ENCODE measurements at regions not wholly inside any gene's neighbourhood (a gene's known extent, or its start where the extent isn't known, plus 50 kb on each side); places are given as distances from the start of the nearest gene placed in this dataset.
A peak's percentile ranks its signal among the peaks of the same experiment; 100 is the strongest.
"Not testable (repeated sequence)": the region's sequence is repeated elsewhere in the genome, so short reads cannot be mapped to it uniquely, and the experiment has no call there.

DNA sequence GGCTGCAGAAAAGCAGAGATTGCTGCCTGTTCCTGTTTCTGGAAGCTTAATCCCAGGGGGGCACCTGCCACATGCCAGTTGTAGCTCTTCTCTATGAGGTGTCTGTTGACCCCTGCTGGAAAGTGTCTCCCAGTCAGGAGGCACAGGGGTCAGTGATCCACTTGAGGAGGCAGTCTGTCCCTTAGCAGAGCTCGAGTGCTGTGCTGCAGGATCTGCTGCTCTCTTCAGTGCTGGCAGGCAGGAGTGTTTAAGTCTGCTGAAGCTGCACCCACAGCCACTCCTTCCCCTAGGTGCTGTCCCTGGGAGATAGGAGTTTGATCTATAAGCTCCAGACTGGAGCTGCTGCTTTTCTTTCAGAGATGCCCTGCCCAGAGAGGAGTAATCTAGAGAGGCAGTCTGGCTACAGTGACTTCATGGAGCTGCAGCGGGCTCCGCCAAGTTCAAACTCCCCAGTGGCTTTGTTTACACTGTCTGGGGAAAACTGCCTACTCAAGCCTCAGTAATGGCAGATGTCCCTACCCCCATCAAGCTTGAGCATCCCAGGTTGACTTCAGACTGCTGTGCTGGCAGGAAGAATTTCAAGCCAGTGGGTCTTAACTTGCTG lies 57.6 kb upstream of the CROT start:
- Histone ChIP-seq H3K27ac (ENCODE audit: low read depth, low read length) (no peak overlapping the region), H4K20me1 (ENCODE audit: insufficient read depth, low read length) (no peaks in the 10 kb centered on the region), H3K9ac (ENCODE audit: low read length) (no peak overlapping the region), H3K9me3 (ENCODE audit: insufficient read depth, low read depth, low read length) (no peaks in the 10 kb centered on the region), H3K36me3 (ENCODE audit: insufficient read depth, low read length) (no peaks in the 10 kb centered on the region), H3K4me3 (ENCODE audit: insufficient read depth, low read depth, low read length) (no peak overlapping the region), H3K27me3 (ENCODE audit: insufficient read depth, low read length) (no peaks in the 10 kb centered on the region), H3K79me2 (ENCODE audit: insufficient read depth, low read length) (no peaks in the 10 kb centered on the region), H2AFZ (ENCODE audit: low read depth, low read length) (no peak overlapping the region), H3K4me1 (ENCODE audit: insufficient read depth, low read length) (no peaks in the 10 kb centered on the region), H3K4me2 (ENCODE audit: low read length) (no peak overlapping the region)
- no peaks in the 10 kb centered on the region for H3K9me3 Mint-ChIP-seq (ENCODE audit: unreplicated experiment)
- no peak for FAIRE-seq
- no peak overlapping the region for H3K4me3 Mint-ChIP-seq (ENCODE audit: unreplicated experiment)
- no peaks in the 10 kb centered on the region for H3K4me1 Mint-ChIP-seq (ENCODE audit: low read depth, unreplicated experiment)
- TF ChIP-seq EZH2 (IDR thresholded peaks at IDR 0.05; ENCODE audit: insufficient read depth, low read length), result no peak
- TF ChIP-seq CTCF (IDR thresholded peaks at IDR 0.05; ENCODE audit: insufficient read depth, low read depth, low read length), result no peak
- H3K27me3 Mint-ChIP-seq (ENCODE audit: low read depth, unreplicated experiment), result peaks cover 2% of the 10 kb centered on the region
- no peak overlapping the region for H3K27ac Mint-ChIP-seq (ENCODE audit: unreplicated experiment)
- no peaks in the 10 kb centered on the region for H3K36me3 Mint-ChIP-seq (ENCODE audit: low read depth, unreplicated experiment)
- no peak for DNase-seq (ENCODE audit: low read depth)

DNA sequence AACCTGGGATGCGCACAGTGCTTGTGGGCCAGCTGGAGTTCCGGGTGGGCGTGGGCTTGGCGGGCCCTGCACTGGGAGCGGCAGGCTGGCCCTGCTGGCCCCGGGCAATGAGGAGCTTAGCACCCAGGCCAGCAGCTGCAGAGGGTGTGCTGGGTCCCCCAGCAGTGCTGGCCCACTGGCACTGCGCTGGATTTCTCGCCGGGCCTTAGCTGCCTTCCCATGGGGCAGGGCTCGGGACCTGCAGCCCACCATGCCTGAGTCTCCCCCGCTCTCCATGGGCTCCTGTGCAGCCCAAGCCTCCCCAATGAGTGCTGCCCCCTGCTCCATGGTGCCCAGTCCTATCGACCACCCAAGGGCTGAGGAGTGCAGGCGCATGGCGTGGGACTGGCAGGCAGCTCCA lies 56.7 kb upstream of the CROT start:
- DNase-seq (ENCODE audit: low read depth); FAIRE-seq; H3K4me1 Mint-ChIP-seq (ENCODE audit: low read depth, unreplicated experiment); H3K4me3 ChIP-seq (ENCODE audit: insufficient read depth, low read depth, low read length); H3K27ac ChIP-seq (ENCODE audit: low read depth, low read length); H2AFZ ChIP-seq (ENCODE audit: low read depth, low read length); H3K9me3 ChIP-seq (ENCODE audit: insufficient read depth, low read depth, low read length); H3K4me2 ChIP-seq (ENCODE audit: low read length); H3K36me3 Mint-ChIP-seq (ENCODE audit: low read depth, unreplicated experiment); H3K4me1 ChIP-seq (ENCODE audit: insufficient read depth, low read length); H3K27me3 ChIP-seq (ENCODE audit: insufficient read depth, low read length); H3K9me3 Mint-ChIP-seq (ENCODE audit: unreplicated experiment); H3K27me3 Mint-ChIP-seq (ENCODE audit: low read depth, unreplicated experiment); H3K36me3 ChIP-seq (ENCODE audit: insufficient read depth, low read length); H3K79me2 ChIP-seq (ENCODE audit: insufficient read depth, low read length); H3K9ac ChIP-seq (ENCODE audit: low read length); H4K20me1 ChIP-seq (ENCODE audit: insufficient read depth, low read length); H3K27ac Mint-ChIP-seq (ENCODE audit: unreplicated experiment); H3K4me3 Mint-ChIP-seq (ENCODE audit: unreplicated experiment): not testable (repeated sequence)

DNA sequence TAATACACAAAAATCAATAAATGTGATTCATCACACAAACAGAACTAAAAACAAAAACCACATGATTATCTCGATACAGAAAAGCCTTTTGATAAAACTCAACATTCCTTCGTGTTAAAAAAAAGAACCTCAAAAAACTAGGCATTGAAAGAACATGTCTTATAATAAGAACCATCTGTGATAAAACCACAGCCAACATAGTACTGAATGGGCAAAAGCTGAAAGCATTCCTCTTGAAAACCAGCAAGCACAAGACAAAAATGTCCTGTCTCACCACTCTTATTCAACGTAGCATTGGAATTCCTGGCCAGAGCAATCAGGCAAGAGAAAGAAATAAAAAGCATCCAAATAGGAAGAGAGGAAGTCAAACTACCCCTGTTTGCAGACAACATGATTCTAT lies 49.9 kb upstream of the CROT start:
- FAIRE-seq; H3K4me3 ChIP-seq (ENCODE audit: insufficient read depth, low read depth, low read length); H3K4me3 Mint-ChIP-seq (ENCODE audit: unreplicated experiment): not testable (repeated sequence)

More for the DNA sequence above, 49.9 kb upstream of the CROT start:
- not testable (repeated sequence) for H3K4me1 Mint-ChIP-seq (ENCODE audit: low read depth, unreplicated experiment); H3K27me3 ChIP-seq (ENCODE audit: insufficient read depth, low read length); H3K27ac ChIP-seq (ENCODE audit: low read depth, low read length); H3K4me1 ChIP-seq (ENCODE audit: insufficient read depth, low read length); H3K79me2 ChIP-seq (ENCODE audit: insufficient read depth, low read length); H3K9me3 ChIP-seq (ENCODE audit: insufficient read depth, low read depth, low read length); H3K9ac ChIP-seq (ENCODE audit: low read length); H3K27ac Mint-ChIP-seq (ENCODE audit: unreplicated experiment); H4K20me1 ChIP-seq (ENCODE audit: insufficient read depth, low read length); H3K4me2 ChIP-seq (ENCODE audit: low read length); H3K36me3 Mint-ChIP-seq (ENCODE audit: low read depth, unreplicated experiment); H3K27me3 Mint-ChIP-seq (ENCODE audit: low read depth, unreplicated experiment); H3K36me3 ChIP-seq (ENCODE audit: insufficient read depth, low read length); H2AFZ ChIP-seq (ENCODE audit: low read depth, low read length)
- DNase-seq (ENCODE audit: low read depth), result peak; percentile 67
- peaks cover 14% of the 10 kb centered on the region for H3K9me3 Mint-ChIP-seq (ENCODE audit: unreplicated experiment)
